ENCODE measurements at regions not wholly inside any gene's neighbourhood (a gene's known extent, or its start where the extent isn't known, plus 50 kb on each side); places are given as distances from the start of the nearest gene placed in this dataset.
A peak's percentile ranks its signal among the peaks of the same experiment; 100 is the strongest.
"Not testable (repeated sequence)": the region's sequence is repeated elsewhere in the genome, so short reads cannot be mapped to it uniquely, and the experiment has no call there.

DNA sequence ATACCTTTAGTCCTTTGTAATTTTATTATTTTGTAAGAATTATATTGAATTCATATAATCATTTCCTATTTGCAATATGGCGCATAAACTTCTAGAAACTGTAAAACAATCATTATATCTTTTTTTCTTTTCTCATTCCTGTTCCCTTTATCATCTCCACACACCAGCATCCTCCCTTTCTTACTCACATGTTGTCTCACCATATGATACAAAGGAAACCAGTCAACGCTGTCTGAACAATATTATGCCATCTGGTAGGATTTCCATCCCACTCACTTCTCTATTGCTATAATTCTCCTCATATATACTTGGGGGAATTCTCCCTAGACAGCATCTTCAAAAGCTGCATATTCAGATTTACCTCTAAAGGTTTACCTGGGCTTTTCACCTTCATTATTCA is 389.8 kb downstream of the NDFIP2 start:
- no peak for DNase-seq (ENCODE audit: low read depth)

DNA sequence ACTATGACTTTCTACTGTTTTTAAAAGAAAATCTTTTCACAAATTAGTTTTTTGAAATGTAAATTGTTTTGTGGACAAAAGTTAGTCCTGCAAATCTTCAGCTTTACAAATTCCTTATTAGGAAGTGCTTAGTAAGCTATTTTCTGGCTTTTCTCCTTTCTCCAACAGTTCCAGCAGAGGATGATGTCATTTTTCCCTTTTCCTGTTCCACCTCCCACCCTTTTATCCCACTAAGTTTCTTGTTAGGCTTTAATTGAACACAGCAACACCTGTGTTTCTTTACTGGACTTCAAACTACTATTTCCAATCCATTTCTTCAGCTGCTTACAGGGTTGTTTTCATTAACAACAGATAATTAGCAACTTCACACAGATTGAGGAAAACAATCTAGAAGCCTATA is 389.2 kb downstream of the NDFIP2 start:
- no peak for DNase-seq (ENCODE audit: low read depth)

DNA sequence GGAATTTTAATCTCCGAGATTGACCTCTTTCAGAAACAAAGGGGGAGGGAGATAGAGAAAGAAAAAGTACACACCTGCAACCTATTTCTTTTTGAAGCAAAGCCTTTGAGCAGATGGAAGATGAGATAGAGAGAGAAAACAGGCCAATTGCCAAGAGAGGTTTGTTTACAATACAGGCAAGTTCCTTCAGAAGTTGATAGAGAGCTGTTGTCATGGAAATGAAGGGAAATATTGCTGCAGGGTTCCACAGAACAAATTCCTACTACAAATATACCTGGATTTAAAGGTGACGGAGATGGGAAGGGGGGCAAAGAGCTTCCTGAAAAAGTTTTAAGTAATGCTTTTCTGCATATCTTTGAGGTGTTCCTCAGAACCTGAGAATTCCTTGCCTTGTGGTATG is 388.4 kb downstream of the NDFIP2 start:
- no peak for DNase-seq (ENCODE audit: low read depth)

GRCh38 chr13:79867254-79867653 is 386.3 kb downstream of the NDFIP2 start:
- DNase-seq (ENCODE audit: low read depth), result peak; percentile 11

GRCh38 chr13:79866436-79866835 is 385.5 kb downstream of the NDFIP2 start:
- no peak for DNase-seq (ENCODE audit: low read depth)

GRCh38 chr13:79862515-79862914 is 381.6 kb downstream of the NDFIP2 start:
- DNase-seq (ENCODE audit: low read depth), result no peak

- DNase-seq (ENCODE audit: low read depth), result no peak
These were observed 380.8 kb downstream of the NDFIP2 start for GRCh38 chr13:79861731-79862130.

DNA sequence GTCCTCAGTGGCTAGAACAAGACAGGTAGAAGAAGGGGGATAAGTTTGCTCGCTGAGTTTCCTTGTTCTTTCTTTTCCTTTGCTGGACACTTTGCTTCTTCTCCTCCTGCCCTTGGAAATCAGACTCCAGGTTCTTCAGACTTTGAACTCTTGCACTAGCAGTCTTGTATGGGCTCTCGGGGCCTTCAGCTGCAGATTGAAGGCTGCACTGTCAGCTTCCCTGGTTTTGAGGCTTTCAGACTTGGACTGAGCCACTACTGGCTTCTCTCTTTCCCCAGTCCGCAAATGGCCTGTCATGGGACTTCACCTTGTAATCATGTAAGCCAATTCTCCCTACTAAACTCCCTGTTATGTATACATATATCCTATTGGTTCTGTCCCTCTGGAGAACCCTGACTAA is 379.8 kb downstream of the NDFIP2 start:
- DNase-seq (ENCODE audit: low read depth), result no peak

GRCh38 chr13:79859756-79860155 is 378.8 kb downstream of the NDFIP2 start:
- DNase-seq (ENCODE audit: low read depth), result no peak

DNA sequence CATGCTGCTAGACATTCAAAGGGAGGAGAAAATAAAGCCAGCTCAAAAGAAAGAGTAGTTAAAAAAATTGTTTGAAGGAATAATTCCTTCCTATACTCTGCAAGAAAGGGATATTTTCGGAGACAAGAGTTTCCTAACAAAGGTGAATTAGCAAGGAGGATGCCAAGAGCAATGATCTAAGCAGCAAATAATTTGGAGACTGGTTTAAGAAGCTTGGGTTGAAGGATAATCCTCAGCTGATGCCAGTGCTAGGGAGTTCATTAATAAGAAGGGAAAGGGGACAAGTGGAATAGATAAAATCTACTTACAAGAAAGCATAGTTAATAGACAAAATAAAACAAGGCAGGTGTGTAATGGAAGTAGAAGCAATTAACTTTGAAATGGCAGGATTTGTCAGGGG is 372.3 kb downstream of the NDFIP2 start:
- DNase-seq (ENCODE audit: low read depth), result no peak

- DNase-seq (ENCODE audit: low read depth), result no peak
These were observed 370.4 kb downstream of the NDFIP2 start for GRCh38 chr13:79851318-79851717.

GRCh38 chr13:79847882-79848592 is 367.1 kb downstream of the NDFIP2 start:
- no peak for DNase-seq (ENCODE audit: low read depth)

DNA sequence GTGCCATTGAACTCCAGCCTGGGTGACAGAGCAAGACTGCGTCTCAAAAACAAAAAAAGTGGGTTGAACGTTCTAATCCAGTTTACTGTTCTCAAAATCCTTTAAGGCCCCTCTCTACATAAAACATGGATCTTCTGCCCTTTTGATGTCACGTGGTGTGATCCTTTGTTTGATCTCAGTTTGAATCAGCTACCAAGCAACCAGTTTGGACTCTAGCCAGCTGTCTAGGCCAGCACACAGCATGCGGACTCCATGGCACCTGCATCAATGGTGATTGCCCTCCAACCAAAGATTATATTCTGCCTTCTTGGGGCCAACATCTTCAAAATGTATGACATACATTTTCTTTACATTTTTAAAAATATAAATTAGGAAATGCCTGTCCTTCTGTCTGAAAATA is 365.4 kb downstream of the NDFIP2 start:
- no peak for DNase-seq (ENCODE audit: low read depth)

- DNase-seq (ENCODE audit: low read depth), result peak; percentile 62
These were observed 356.9 kb downstream of the NDFIP2 start for GRCh38 chr13:79837741-79838450.

- DNase-seq (ENCODE audit: low read depth), result not testable (repeated sequence)
These were observed 355.2 kb downstream of the NDFIP2 start for GRCh38 chr13:79836121-79836520.

GRCh38 chr13:79834876-79835275 is 353.9 kb downstream of the NDFIP2 start:
- DNase-seq (ENCODE audit: low read depth), result no peak

DNA sequence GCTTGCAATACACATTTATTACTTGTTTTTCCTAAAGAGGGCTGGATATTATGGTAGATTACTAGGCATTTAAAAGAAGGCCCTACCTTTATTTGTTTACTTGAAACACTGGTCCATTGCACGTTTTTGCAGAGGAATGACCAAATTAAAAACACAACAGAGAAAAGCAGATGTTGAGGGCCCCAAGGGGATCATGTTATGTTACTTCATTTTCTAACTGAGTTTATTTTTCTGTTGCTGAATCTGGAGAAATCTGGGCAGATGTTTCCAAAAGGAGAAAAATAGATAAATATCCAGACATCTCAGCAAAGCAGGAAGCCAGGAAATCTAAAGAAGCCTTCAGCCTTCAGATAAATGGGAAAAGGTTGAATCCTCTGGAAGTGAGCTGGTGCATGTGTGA is 353.0 kb downstream of the NDFIP2 start:
- no peak for DNase-seq (ENCODE audit: low read depth)

GRCh38 chr13:79831556-79831955 is 350.6 kb downstream of the NDFIP2 start:
- DNase-seq (ENCODE audit: low read depth), result no peak

- DNase-seq (ENCODE audit: low read depth), result no peak
These were observed 350.0 kb downstream of the NDFIP2 start for GRCh38 chr13:79830945-79831344.

GRCh38 chr13:79830426-79830825 is 349.5 kb downstream of the NDFIP2 start:
- no peak for DNase-seq (ENCODE audit: low read depth)

DNA sequence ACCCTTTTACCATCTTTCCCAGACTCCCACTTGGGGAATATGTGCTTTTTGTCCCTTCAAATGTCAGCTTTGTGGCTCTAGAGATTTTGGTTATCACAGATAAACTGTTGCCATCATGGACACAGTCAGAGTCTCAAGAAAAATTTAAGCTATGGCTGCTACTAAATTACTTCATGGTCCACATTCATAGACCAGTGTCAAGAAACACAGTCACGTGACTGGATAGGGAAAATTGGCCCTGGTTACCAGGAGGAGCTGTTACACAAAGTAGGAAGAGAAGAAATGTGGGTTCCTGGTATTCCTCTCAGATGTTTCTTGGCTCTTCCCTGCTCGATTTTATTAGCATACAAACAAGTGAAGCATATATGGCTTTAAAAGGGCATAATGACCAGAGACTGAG is 348.9 kb downstream of the NDFIP2 start:
- DNase-seq (ENCODE audit: low read depth), result no peak

DNA sequence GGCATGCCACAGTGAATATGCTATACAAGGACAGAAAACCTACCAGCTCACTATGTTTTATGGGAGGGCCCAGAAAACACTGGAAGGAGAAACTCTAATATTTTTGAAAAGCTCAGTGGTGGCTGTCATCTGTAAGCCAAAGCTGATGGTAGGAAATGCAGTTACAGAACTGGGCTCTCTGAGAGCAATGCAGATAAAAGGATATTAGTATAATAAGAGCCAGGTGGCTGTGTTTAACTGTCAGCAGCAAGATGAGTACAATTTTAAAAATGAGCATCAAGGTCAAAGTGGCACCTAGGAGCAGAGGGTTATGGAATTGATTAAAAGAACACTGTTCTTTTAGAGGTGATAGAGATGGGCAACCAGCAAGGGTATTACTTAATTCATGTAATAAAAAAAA is 345.0 kb downstream of the NDFIP2 start:
- no peak for DNase-seq (ENCODE audit: low read depth)

DNA sequence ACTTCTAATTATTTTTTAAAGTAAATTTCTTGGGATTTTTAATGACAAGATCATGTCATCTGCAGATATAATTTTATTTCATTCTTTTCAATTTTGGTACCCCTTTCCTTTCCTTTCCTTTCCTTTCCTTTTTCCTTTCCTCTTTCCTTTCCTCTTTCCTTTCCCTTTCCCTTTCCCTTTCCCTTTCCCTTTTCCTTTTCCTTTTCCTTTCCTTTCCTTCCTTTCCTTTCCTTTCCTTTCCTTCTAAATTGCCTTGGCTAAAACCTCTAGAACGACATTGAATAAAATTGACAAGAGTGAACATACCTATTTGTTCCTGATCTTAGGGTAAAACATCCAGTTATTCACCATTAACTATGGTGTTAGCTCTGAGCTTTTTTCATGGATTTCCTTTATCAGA is 334.1 kb downstream of the NDFIP2 start:
- no peak for DNase-seq (ENCODE audit: low read depth)

Data from GM04503 (cell line).